H1 (cell line): ENCODE measurements at regions not wholly inside any gene's neighbourhood (a gene's known extent, or its start where the extent isn't known, plus 50 kb on each side); places are given as distances from the start of the nearest gene placed in this dataset.

Experiments
- CTCF ChIA-PET: fragments of 300-600 bp; sonication (Branson Sonifier 250); formaldehyde crosslinking; loops from one replicate; lab custom pipeline; 2021; ENCODE audit not compliant: partially characterized antibody; lab: Charles Lee
- POLR2A ChIA-PET: fragments of 300-600 bp; sonication (Branson Sonifier 250); formaldehyde crosslinking; loops from one replicate; lab custom pipeline; 2021; ENCODE audit warnings: inconsistent platforms; ENCODE audit not compliant: partially characterized antibody; lab: Charles Lee
- DNase-seq, 2 experiments: peaks; one replicate each; pipeline versions ENCODE4 v3.0.0 to v3.0.0-alpha.2; 2010 to 2022; ENCODE audit warnings: low spot score in 2 of 2, low read depth in 1 of 2, mixed read lengths in 1 of 2
- FAIRE-seq: peaks from 2 replicates; lab custom pipeline; 2011; peaks lifted over from hg19 to GRCh38; lab: Jason Lieb, UNC
- H2AFZ ChIP-seq: 2 replicates; pipeline ENCODE4 v1.8.1; 2012; ENCODE audit warnings: low read length, inconsistent platforms
- H2AK5ac ChIP-seq: 2 replicates; pipeline ENCODE4 v1.6.1; 2013; ENCODE audit warnings: low read depth, low read length
- H2BK120ac ChIP-seq: replicated peaks from 2 replicates; pipeline ENCODE3; 2013; ENCODE audit warnings: low read depth, low read length, inconsistent platforms
- H2BK12ac ChIP-seq: 2 replicates; pipeline ENCODE4 v1.6.1; 2013; ENCODE audit warnings: low read depth, low read length
- H2BK15ac ChIP-seq: 2 replicates; pipeline ENCODE4 v1.6.1; 2013; ENCODE audit warnings: low read length
- H2BK20ac ChIP-seq: 2 replicates; pipeline ENCODE4 v1.6.1; 2013; ENCODE audit warnings: low read length
- H2BK5ac ChIP-seq: 2 replicates; pipeline ENCODE4 v1.6.1; 2013; ENCODE audit warnings: low read depth, low read length
- H3K14ac ChIP-seq: 2 replicates; pipeline ENCODE4 v1.6.1; 2013; ENCODE audit warnings: inconsistent platforms; ENCODE audit not compliant: insufficient read length
- H3K18ac ChIP-seq: 2 replicates; pipeline ENCODE4 v1.6.1; 2013; ENCODE audit warnings: low read length; ENCODE audit errors: extremely low read depth
- H3K23ac ChIP-seq: 2 replicates; pipeline ENCODE4 v1.6.1; 2013; ENCODE audit warnings: inconsistent platforms; ENCODE audit not compliant: insufficient read length
- H3K23me2 ChIP-seq: 2 replicates; pipeline ENCODE4 v1.6.1; 2013; ENCODE audit warnings: low read depth, low read length
- H3K27ac ChIP-seq: 2 replicates; pipeline ENCODE4 v1.6.1; 2011; ENCODE audit warnings: low read depth, low read length, inconsistent platforms
- H3K27me3 ChIP-seq, 4 experiments: replicated peaks in 1 of 4; 1 replicate in 1 of 4; 2 replicates in 3 of 4; pipeline versions ENCODE4 v1.6.1 to v1.8.1; 2011 to 2013; ENCODE audit warnings: low read length in 3 of 4, mild to moderate bottlenecking in 3 of 4, inconsistent platforms in 2 of 4, mixed read lengths in 2 of 4, moderate library complexity in 1 of 4; ENCODE audit not compliant: control insufficient read depth in 3 of 4, insufficient read depth in 3 of 4; ENCODE audit errors: extremely low read depth in 1 of 4
- H3K36me3 ChIP-seq, 4 experiments: 2 replicates each; pipeline versions ENCODE4 v1.6.1 to v1.8.1; 2011 to 2013; ENCODE audit warnings: mild to moderate bottlenecking in 4 of 4, low read length in 3 of 4, moderate library complexity in 2 of 4, control low read depth in 1 of 4, inconsistent platforms in 1 of 4; ENCODE audit not compliant: insufficient read depth in 4 of 4, control insufficient read depth in 2 of 4
- H3K4ac ChIP-seq: replicated peaks from 2 replicates; pipeline ENCODE3; 2013; ENCODE audit warnings: low read length, low read depth, mixed read lengths, inconsistent platforms; ENCODE audit not compliant: insufficient read length
- H3K4me1 ChIP-seq, 4 experiments: replicated peaks in 1 of 4; 1 replicate in 1 of 4; 2 replicates in 3 of 4; pipeline versions ENCODE4 v1.6.1 to v1.8.1; 2011 to 2013; ENCODE audit warnings: low read length in 3 of 4, inconsistent platforms in 2 of 4, mixed read lengths in 1 of 4; ENCODE audit not compliant: insufficient read depth in 4 of 4, control insufficient read depth in 3 of 4
- H3K4me2 ChIP-seq, 2 experiments: 2 replicates each; pipeline versions ENCODE4 v1.6.1 to v1.8.1; 2011 to 2013; ENCODE audit warnings: low read depth in 2 of 2, low read length in 2 of 2, control low read depth in 1 of 2, inconsistent platforms in 1 of 2, mild to moderate bottlenecking in 1 of 2; ENCODE audit not compliant: insufficient read depth in 1 of 2
- H3K4me3 ChIP-seq, 4 experiments: fragments of 200-600, 300-600 bp in 1 of 4; sonication (generic), shearing (Covaris generic), sonication (Bioruptor Twin) in 1 of 4; 2 replicates each; pipeline versions ENCODE4 v1.5.1 to v1.8.1; 2011 to 2016; ENCODE audit warnings: low read length in 4 of 4, low read depth in 3 of 4, control low read depth in 2 of 4, inconsistent platforms in 2 of 4, mild to moderate bottlenecking in 2 of 4, mixed read lengths in 1 of 4, moderate library complexity in 1 of 4; ENCODE audit not compliant: insufficient read depth in 2 of 4; ENCODE audit errors: extremely low read depth in 1 of 4
- H3K56ac ChIP-seq: replicated peaks from 2 replicates; pipeline ENCODE3; 2013; ENCODE audit warnings: low read depth, mild to moderate bottlenecking, mixed read lengths, low read length, inconsistent platforms; ENCODE audit not compliant: insufficient read length
- H3K79me1 ChIP-seq: 2 replicates; pipeline ENCODE4 v1.6.1; 2013; ENCODE audit warnings: low read depth, low read length, control low read depth
- H3K79me2 ChIP-seq, 2 experiments: 2 replicates each; pipeline versions ENCODE4 v1.6.1 to v1.8.1; 2012 to 2013; ENCODE audit warnings: low read length in 2 of 2, mild to moderate bottlenecking in 2 of 2, inconsistent platforms in 1 of 2; ENCODE audit not compliant: insufficient read depth in 2 of 2, control insufficient read depth in 1 of 2
- H3K9ac ChIP-seq, 4 experiments: replicated peaks in 1 of 4; 1 replicate in 1 of 4; 2 replicates in 3 of 4; pipeline versions ENCODE4 v1.6.1 to v1.8.1; 2011 to 2013; ENCODE audit warnings: low read depth in 3 of 4, low read length in 3 of 4, control low read depth in 2 of 4, mild to moderate bottlenecking in 2 of 4, moderate library complexity in 2 of 4, inconsistent platforms in 1 of 4; ENCODE audit errors: extremely low read depth in 1 of 4
- H3K9me3 ChIP-seq, 2 experiments: 2 replicates each; pipeline versions ENCODE4 v1.6.1 to v1.8.1; 2012 to 2013; ENCODE audit warnings: mild to moderate bottlenecking in 2 of 2, moderate library complexity in 2 of 2, control low read depth in 1 of 2, inconsistent platforms in 1 of 2, low read depth in 1 of 2, low read length in 1 of 2, mixed read lengths in 1 of 2; ENCODE audit not compliant: insufficient read depth in 2 of 2
- H4K20me1 ChIP-seq, 2 experiments: replicated peaks in 1 of 2; 2 replicates each; pipeline versions ENCODE3 to v1.8.1; 2011 to 2013; ENCODE audit warnings: inconsistent platforms in 2 of 2, low read length in 2 of 2, mild to moderate bottlenecking in 1 of 2; ENCODE audit not compliant: insufficient read depth in 2 of 2, control insufficient read depth in 1 of 2
- H4K5ac ChIP-seq: 2 replicates; pipeline ENCODE4 v1.6.1; 2013; ENCODE audit warnings: low read length, low read depth, mixed read lengths, inconsistent platforms; ENCODE audit not compliant: insufficient read length
- H4K8ac ChIP-seq: 2 replicates; pipeline ENCODE4 v1.8.0; 2013; ENCODE audit warnings: mild to moderate bottlenecking, moderate library complexity, low read length, inconsistent platforms; ENCODE audit not compliant: insufficient read depth; ENCODE audit errors: extremely low read depth
- H4K91ac ChIP-seq: replicated peaks from 2 replicates; pipeline ENCODE3; 2013; ENCODE audit warnings: low read length, mixed read lengths, inconsistent platforms; ENCODE audit not compliant: insufficient read length
- KDM4A ChIP-seq: IDR thresholded peaks from one replicate; pipeline ENCODE4 v1.7.1; 2012; ENCODE audit warnings: low read depth, mild to moderate bottlenecking, moderate library complexity, low read length, inconsistent platforms; ENCODE audit not compliant: severe bottlenecking
- WGBS, 2 experiments: shearing (Covaris generic) in 1 of 2; methylation state at CpG; one replicate each; pipeline versions ENCODE4 v1.1.6 to v1.1.7; 2013 to 2015; ENCODE audit warnings: low lambda C conversion rate in 2 of 2, mixed read lengths in 2 of 2, inconsistent platforms in 1 of 2, low coverage in 1 of 2, missing lambda C conversion rate in 1 of 2; ENCODE audit not compliant: insufficient replicate concordance in 2 of 2, insufficient coverage in 1 of 2, insufficient read length in 1 of 2; ENCODE audit errors: extremely low coverage in 1 of 2, missing lambda C conversion rate in 1 of 2; 5-methylcytosine and 5-hydroxymethylcytosine counted together

GRCh38 chr2:234219046-234219310, 168.5 kb downstream of the SPP2 start:
- H3K27ac ChIP-seq: no peak overlapping the region
- no peaks in the 10 kb centered on the region for H4K20me1 ChIP-seq
- no peak for FAIRE-seq
- TF ChIP-seq KDM4A: no peak
- TF ChIP-seq, all 59 proteins: peak for 0
- Histone ChIP-seq H3K79me2 (no peaks in the 10 kb centered on the region), H2AFZ (no peak overlapping the region), H3K23me2 (0 out of 2 replicates have a peak, but pooled peaks cover 2% of the 10 kb centered on the region), H2BK20ac (no peak overlapping the region), H3K9ac (no peak overlapping the region), H2BK15ac (no peak overlapping the region), H3K4me1 (no peaks in the 10 kb centered on the region), H4K5ac (no peak overlapping the region), H3K14ac (no peak overlapping the region), H3K56ac (no peak overlapping the region), H3K4ac (no peak overlapping the region), H2BK12ac (no peak overlapping the region), H3K27me3 (no peaks in the 10 kb centered on the region), H3K18ac (no peak overlapping the region), H2BK5ac (no peak overlapping the region), H2AK5ac (no peak overlapping the region), H3K4me2 (no peak overlapping the region), H4K91ac (no peak overlapping the region), H4K8ac (no peak overlapping the region), H3K23ac (no peak overlapping the region), H3K79me1 (no peaks in the 10 kb centered on the region), H3K9me3 (no peaks in the 10 kb centered on the region), H3K4me3 (no peak overlapping the region), H3K36me3 (no peaks in the 10 kb centered on the region), H2BK120ac (no peak overlapping the region)
- ChIA-PET POLR2A (no interaction called here), CTCF (interaction anchor here (1.3 to 1.5 kb wide), 2 partner anchors 13 to 69 kb away, joined by 5 read pairs; no protein-coding TSS in a partner anchor)
- WGBS, 2 experiments: 85% methylated on average over 4 of the region's 4 CpGs; no CpG with 5 or more reads in 1 of the 2 experiments
- no peak for DNase-seq
